GM12878 (cell line): ENCODE measurements at regions not wholly inside any gene's neighbourhood (a gene's known extent, or its start where the extent isn't known, plus 50 kb on each side); places are given as distances from the start of the nearest gene placed in this dataset.

Source experiments
- ATAC-seq: fragments of 200-7000 bp; cut with Tn5 transposase; 3 replicates; pipeline ENCODE4 v1.9.1; 2020; ENCODE audit warnings: mild to moderate bottlenecking, moderate library complexity
- BruUV-seq: library from RNA; stranded (reverse); fragments of 400-500 nt; replicated peaks from 2 replicates; lab custom pipeline; 2021; lab: Mats Ljungman, UMichigan
- CTCF ChIA-PET: fragments of 300-600 bp; sonication (Branson Sonifier 250); formaldehyde crosslinking; extraction: SDS; loops from one replicate; lab custom pipeline; 2021; ENCODE audit warnings: inconsistent platforms; lab: Yijun Ruan, JAX
- POLR2A ChIA-PET: fragments of 350-600 bp; formaldehyde crosslinking; extraction: SDS; loops from one replicate; lab custom pipeline; 2021; ENCODE audit warnings: inconsistent platforms; lab: Charles Lee
- RAD21 ChIA-PET: fragments of 300-600 bp; sonication (Branson Sonifier 250); formaldehyde crosslinking; loops from one replicate; lab custom pipeline; 2023; ENCODE audit warnings: antibody characterized with exemption; ENCODE audit not compliant: unreplicated experiment; lab: Charles Lee
- SMC1A ChIA-PET: fragments of 300-600 bp; sonication (Branson Sonifier 250); formaldehyde crosslinking; loops from one replicate; lab custom pipeline; 2023; ENCODE audit not compliant: unreplicated experiment, uncharacterized antibody; lab: Charles Lee
- DNase-seq: peaks from one replicate; pipeline ENCODE4 v3.0.0-alpha.2; 2011; ENCODE audit warnings: low read depth, low spot score
- FAIRE-seq: peaks from 3 replicates; lab custom pipeline; 2011; peaks lifted over from hg19 to GRCh38; lab: Jason Lieb, UNC
- H2AFZ ChIP-seq: 2 replicates; pipeline ENCODE4 v1.6.0; 2011; ENCODE audit warnings: low read depth, low read length, control low read depth; ENCODE audit not compliant: control insufficient read depth
- H3K27ac ChIP-seq: 2 replicates; pipeline ENCODE4 v1.5.1; 2011; ENCODE audit warnings: control low read depth; ENCODE audit not compliant: control insufficient read depth, insufficient read depth
- H3K27me3 ChIP-seq, 2 experiments: replicated peaks in 1 of 2; 2 replicates each; pipeline versions ENCODE4 v1.6.0 to v1.6.1; 2011; ENCODE audit warnings: low read length in 1 of 2; ENCODE audit not compliant: control insufficient read depth in 2 of 2, insufficient read depth in 2 of 2
- H3K36me3 ChIP-seq, 2 experiments: 2 replicates each; pipeline ENCODE4 v1.5.1; 2011; ENCODE audit warnings: low read length in 1 of 2; ENCODE audit not compliant: control insufficient read depth in 2 of 2, insufficient read depth in 2 of 2
- H3K4me1 ChIP-seq: 2 replicates; pipeline ENCODE4 v1.6.1; 2011; ENCODE audit warnings: mild to moderate bottlenecking, low read length, moderate library complexity, mixed read lengths; ENCODE audit not compliant: control insufficient read depth, insufficient read depth
- H3K4me2 ChIP-seq: 2 replicates; pipeline ENCODE4 v1.6.0; 2011; ENCODE audit warnings: control low read depth; ENCODE audit not compliant: control insufficient read depth, insufficient read depth
- H3K4me3 ChIP-seq: fragments of 200-600 bp; sonication (generic); 2 replicates; pipeline ENCODE4 v1.5.1; 2016
- H3K79me2 ChIP-seq: 2 replicates; pipeline ENCODE4 v1.6.0; 2011; ENCODE audit warnings: low read length; ENCODE audit not compliant: control insufficient read depth, insufficient read depth
- H3K9ac ChIP-seq: 2 replicates; pipeline ENCODE4 v1.8.0; 2011; ENCODE audit warnings: low read length, control low read depth, mixed read lengths; ENCODE audit not compliant: control insufficient read depth, insufficient read depth
- H3K9me3 ChIP-seq: replicated peaks from 3 replicates; pipeline ENCODE4 v1.5.1; 2011; ENCODE audit warnings: mild to moderate bottlenecking, low read length; ENCODE audit not compliant: control insufficient read depth, insufficient read depth
- H4K20me1 ChIP-seq: 2 replicates; pipeline ENCODE4 v1.6.0; 2011; ENCODE audit not compliant: control insufficient read depth, insufficient read depth
- BHLHE40 ChIP-seq, 2 experiments: fragments of 450-650 bp in 1 of 2; IDR thresholded peaks; 2 replicates each; pipeline ENCODE4 v1.6.1; 2011 to 2017; ENCODE audit warnings: low read depth in 2 of 2, borderline replicate concordance in 1 of 2, improper control_type of control experiment in 1 of 2, low read length in 1 of 2, mild to moderate bottlenecking in 1 of 2
- ETV6 ChIP-seq, 2 experiments: fragments of 450-650 bp in 1 of 2; IDR thresholded peaks in 1 of 2; conservative IDR thresholded peaks in 1 of 2; 2 replicates each; pipeline ENCODE4 v1.6.1; 2014; ENCODE audit warnings: antibody characterized with exemption in 1 of 2, borderline replicate concordance in 1 of 2, low read depth in 1 of 2, mild to moderate bottlenecking in 1 of 2, moderate library complexity in 1 of 2
- HDAC6 ChIP-seq: fragments of 200-600 bp; sonication (generic); IDR thresholded peaks from one replicate; pipeline ENCODE4 v1.8.0; 2017; ENCODE audit warnings: antibody characterized with exemption; ENCODE audit not compliant: unreplicated experiment
- REST ChIP-seq: IDR thresholded peaks from 2 replicates; pipeline ENCODE4 v1.6.1; 2012; ENCODE audit warnings: mild to moderate bottlenecking, low read depth, low read length
- SIX5 ChIP-seq: IDR thresholded peaks from 2 replicates; pipeline ENCODE4 v1.6.1; 2011; ENCODE audit warnings: mild to moderate bottlenecking, low read depth, low read length, moderate library complexity; ENCODE audit not compliant: severe bottlenecking
- ZBTB40 ChIP-seq: fragments of 450-650 bp; IDR thresholded peaks from 2 replicates; pipeline ENCODE4 v1.6.1; 2016; ENCODE audit warnings: mild to moderate bottlenecking, moderate library complexity, borderline replicate concordance
- ZNF384 ChIP-seq: IDR thresholded peaks from 2 replicates; pipeline ENCODE4 v1.6.1; 2012; ENCODE audit warnings: low read depth, mild to moderate bottlenecking, low read length, improper control_type of control experiment, borderline replicate concordance
- WGBS: methylation state at CpG from one replicate; pipeline ENCODE4 v1.1.6; 2016; ENCODE audit warnings: low lambda C conversion rate; ENCODE audit not compliant: insufficient replicate concordance, insufficient coverage; ENCODE audit errors: missing lambda C conversion rate; 5-methylcytosine and 5-hydroxymethylcytosine counted together
- in situ Hi-C: fragments of 300-500 bp; cut with MboI; formaldehyde crosslinking; loops from 9 replicates; pipeline ENCODE4 v1.14.3; 2018; ENCODE audit warnings: mixed read lengths
- intact Hi-C: fragments of 100-400 bp; cut with micrococcal nuclease; formaldehyde crosslinking; loops from one replicate; pipeline ENCODE4 v1.14.2; 2022; ENCODE audit not compliant: unreplicated experiment

- WGBS, result 28% methylated on average over 17 of the region's 17 CpGs
- Histone ChIP-seq H3K4me1 (no peaks in the 10 kb centered on the region), H4K20me1 (no peaks in the 10 kb centered on the region), H3K4me3 (no peak overlapping the region), H3K79me2 (no peaks in the 10 kb centered on the region), H3K4me2 (no peak overlapping the region), H3K36me3 (no peaks in the 10 kb centered on the region), H3K9ac (no peak overlapping the region), H2AFZ (no peak overlapping the region), H3K27me3 (peaks cover 0 to 3% of the 10 kb centered on the region in 2 experiments; a peak in 2 of 4 replicates), H3K9me3 (no peaks in the 10 kb centered on the region), H3K27ac (no peak overlapping the region)
- ATAC-seq, result no peak
- ChIA-PET SMC1A (no interaction called here), RAD21 (no interaction called here), CTCF (interaction anchor here (0.9 kb wide), 1 partner anchor 369 kb away, joined by 3 read pairs; no protein-coding TSS in a partner anchor), POLR2A (no interaction called here)
- TF ChIP-seq ETV6 (conservative IDR thresholded peaks at IDR 0.05 in 1 of 2, IDR thresholded peaks at IDR 0.05 in 1 of 2; ENCODE audit: borderline replicate concordance in 1 of 2, low read depth in 1 of 2), result no peak
- TF ChIP-seq ZNF384, result no peak
- peak in 1 of 2 experiments; percentile 15; a peak in 1 of 4 replicates for TF ChIP-seq BHLHE40 (IDR thresholded peaks at IDR 0.05; ENCODE audit: borderline replicate concordance in 1 of 2, low read depth in 2 of 2, low read length in 1 of 2)
- DNase-seq, result no peak
- in situ Hi-C loops (no loop called here), intact Hi-C loops (no loop called here)
- BruUV-seq, result no TSS peak
- FAIRE-seq, result no peak
Measured at GRCh38 chr5:141773779-141774562, 91.9 kb upstream of the ARAP3 start.

GRCh38 chr5:141772281-141772680 is 90.3 kb upstream of the ARAP3 start:
- no peaks in the 10 kb centered on the region for H4K20me1 ChIP-seq
- peaks cover 0 to 4% of the 10 kb centered on the region in 2 experiments; a peak in 1 of 4 replicates for H3K27me3 ChIP-seq
- no peak overlapping the region for H2AFZ ChIP-seq
- no peak for FAIRE-seq
- under 1% methylated on average over 9 of the region's 9 CpGs for WGBS
- no TSS peak for BruUV-seq
- intact Hi-C loops, result no loop called here
- CTCF ChIA-PET, result no interaction called here
- POLR2A ChIA-PET, result no interaction called here
- SMC1A ChIA-PET, result no interaction called here
- H3K79me2 ChIP-seq, result no peaks in the 10 kb centered on the region
- no peak for DNase-seq
- no peak for ATAC-seq
- RAD21 ChIA-PET, result no interaction called here
- H3K27ac ChIP-seq, result no peak overlapping the region
- H3K36me3 ChIP-seq, result no peaks in the 10 kb centered on the region
- H3K4me3 ChIP-seq, result no peak overlapping the region
- in situ Hi-C loops, result no loop called here
- H3K4me2 ChIP-seq, result no peak overlapping the region
- no peaks in the 10 kb centered on the region for H3K4me1 ChIP-seq
- H3K9ac ChIP-seq, result no peak overlapping the region
- no peaks in the 10 kb centered on the region for H3K9me3 ChIP-seq
- TF ChIP-seq REST (no peak), HDAC6 (no peak), SIX5 (no peak), ZBTB40 (no peak)
